ENCODE measurements at regions not wholly inside any gene's neighbourhood (a gene's known extent, or its start where the extent isn't known, plus 50 kb on each side); places are given as distances from the start of the nearest gene placed in this dataset.

DNA sequence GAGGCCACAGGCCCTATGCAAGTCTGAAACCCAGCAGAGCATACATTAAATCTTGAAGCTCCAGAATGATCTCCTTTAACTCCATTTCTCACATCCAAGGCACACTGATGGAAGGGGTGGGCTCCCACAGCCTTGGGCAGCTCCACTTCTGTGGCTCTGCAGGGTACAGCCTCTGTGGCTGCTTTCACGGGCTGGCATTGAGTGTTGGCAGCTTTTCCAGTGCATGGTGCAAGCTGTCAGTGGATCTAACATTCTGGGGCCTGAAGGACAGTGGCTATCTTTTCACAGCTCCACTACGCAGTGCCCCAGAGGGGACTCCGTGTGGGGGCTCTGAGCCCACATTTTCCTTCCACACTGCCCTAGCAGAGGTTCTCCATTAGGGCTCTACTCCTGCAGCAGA lies 265.7 kb upstream of the MAGI2 start:
- TF ChIP-seq, protein P1, sequence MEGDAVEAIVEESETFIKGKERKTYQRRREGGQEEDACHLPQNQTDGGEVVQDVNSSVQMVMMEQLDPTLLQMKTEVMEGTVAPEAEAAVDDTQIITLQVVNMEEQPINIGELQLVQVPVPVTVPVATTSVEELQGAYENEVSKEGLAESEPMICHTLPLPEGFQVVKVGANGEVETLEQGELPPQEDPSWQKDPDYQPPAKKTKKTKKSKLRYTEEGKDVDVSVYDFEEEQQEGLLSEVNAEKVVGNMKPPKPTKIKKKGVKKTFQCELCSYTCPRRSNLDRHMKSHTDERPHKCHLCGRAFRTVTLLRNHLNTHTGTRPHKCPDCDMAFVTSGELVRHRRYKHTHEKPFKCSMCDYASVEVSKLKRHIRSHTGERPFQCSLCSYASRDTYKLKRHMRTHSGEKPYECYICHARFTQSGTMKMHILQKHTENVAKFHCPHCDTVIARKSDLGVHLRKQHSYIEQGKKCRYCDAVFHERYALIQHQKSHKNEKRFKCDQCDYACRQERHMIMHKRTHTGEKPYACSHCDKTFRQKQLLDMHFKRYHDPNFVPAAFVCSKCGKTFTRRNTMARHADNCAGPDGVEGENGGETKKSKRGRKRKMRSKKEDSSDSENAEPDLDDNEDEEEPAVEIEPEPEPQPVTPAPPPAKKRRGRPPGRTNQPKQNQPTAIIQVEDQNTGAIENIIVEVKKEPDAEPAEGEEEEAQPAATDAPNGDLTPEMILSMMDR (conservative IDR thresholded peaks at IDR 0.05; ENCODE audit: low read length), result no peak
- no peak for TF ChIP-seq EZH2phosphoT487 (IDR thresholded peaks at IDR 0.05; ENCODE audit: borderline replicate concordance)
